Kidney epithelial cell (primary cell): ENCODE measurements at regions not wholly inside any gene's neighbourhood (a gene's known extent, or its start where the extent isn't known, plus 50 kb on each side); places are given as distances from the start of the nearest gene placed in this dataset.
A peak's percentile ranks its signal among the peaks of the same experiment; 100 is the strongest.

Experiments used
- DNase-seq: peaks from one replicate; pipeline ENCODE4 v3.0.0-alpha.2; 2010; ENCODE audit warnings: low read depth
- H3K27me3 ChIP-seq: 2 replicates; pipeline ENCODE4 v1.6.0; 2011; ENCODE audit warnings: low read length; ENCODE audit not compliant: control insufficient read depth, insufficient read depth
- H3K36me3 ChIP-seq: 2 replicates; pipeline ENCODE4 v1.5.1; 2011; ENCODE audit warnings: low read length; ENCODE audit not compliant: control insufficient read depth, insufficient read depth
- H3K4me3 ChIP-seq: 2 replicates; pipeline ENCODE4 v1.5.1; 2011; ENCODE audit warnings: low read depth, mild to moderate bottlenecking, control low read depth, low read length
- CTCF ChIP-seq: IDR thresholded peaks from 2 replicates; pipeline ENCODE4 v1.5.1; 2011; ENCODE audit warnings: mild to moderate bottlenecking, moderate library complexity, low read length, control low read depth, inconsistent platforms; ENCODE audit not compliant: insufficient read depth, poor library complexity, severe bottlenecking

GRCh38 chr3:74824366-74824765 lies 209.9 kb upstream of the CNTN3 start:
- no peak for TF ChIP-seq CTCF
- H3K27me3 ChIP-seq: no peaks in the 10 kb centered on the region
- no peak overlapping the region for H3K4me3 ChIP-seq
- no peaks in the 10 kb centered on the region for H3K36me3 ChIP-seq
- no peak for DNase-seq

DNA sequence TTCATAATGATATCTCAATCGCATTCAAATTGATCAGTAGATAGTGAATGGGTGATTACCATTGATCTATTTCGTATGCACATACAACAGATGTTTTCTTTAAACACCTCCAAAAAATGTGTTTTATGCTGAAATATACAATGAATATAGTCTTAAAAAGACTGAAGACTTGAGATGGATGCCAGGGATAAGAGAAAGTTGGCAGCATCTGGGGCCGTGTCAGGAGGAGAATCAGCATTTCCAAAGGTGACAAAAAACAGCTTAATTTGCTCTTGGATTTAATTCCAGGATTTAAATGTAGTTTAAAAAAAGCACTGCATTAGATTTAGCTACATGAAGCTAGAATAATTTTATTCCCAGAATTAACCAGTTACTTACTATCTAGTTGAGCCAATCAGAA lies 199.7 kb upstream of the CNTN3 start:
- Histone ChIP-seq H3K36me3 (no peaks in the 10 kb centered on the region), H3K27me3 (no peaks in the 10 kb centered on the region), H3K4me3 (no peak overlapping the region)
- no peak for TF ChIP-seq CTCF
- no peak for DNase-seq

DNA sequence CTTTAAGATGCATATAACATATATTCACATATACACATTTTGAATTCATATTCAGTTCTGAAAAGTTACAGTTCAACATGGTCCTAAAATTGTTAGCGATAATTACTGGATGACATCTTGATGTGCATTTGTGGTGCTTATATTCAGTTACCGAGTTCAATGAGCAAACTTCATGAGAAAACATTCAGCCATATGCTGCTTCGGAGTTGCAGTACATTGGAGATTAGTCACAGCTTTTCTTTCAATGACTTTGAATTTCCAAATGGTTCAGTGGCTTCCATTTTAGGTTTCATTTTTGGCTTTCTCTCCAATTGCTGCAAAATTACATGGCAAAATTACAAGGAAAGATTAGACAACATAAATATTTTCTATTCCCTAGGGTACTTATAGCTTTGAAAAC lies 198.3 kb upstream of the CNTN3 start:
- TF ChIP-seq CTCF: no peak
- no peak for DNase-seq
- H3K4me3 ChIP-seq: no peak overlapping the region

GRCh38 chr3:74808506-74809275 lies 194.2 kb upstream of the CNTN3 start:
- H3K36me3 ChIP-seq: no peaks in the 10 kb centered on the region
- no peak for DNase-seq
- no peak for TF ChIP-seq CTCF

More for the DNA sequence above, 198.3 kb upstream of the CNTN3 start:
- no peaks in the 10 kb centered on the region for H3K27me3 ChIP-seq
- no peaks in the 10 kb centered on the region for H3K36me3 ChIP-seq

GRCh38 chr3:74801924-74802323 lies 187.5 kb upstream of the CNTN3 start:
- TF ChIP-seq CTCF: no peak
- no peak overlapping the region for H3K4me3 ChIP-seq
- no peaks in the 10 kb centered on the region for H3K36me3 ChIP-seq
- H3K27me3 ChIP-seq: no peaks in the 10 kb centered on the region
- no peak for DNase-seq

More at GRCh38 chr3:74808506-74809275, 194.2 kb upstream of the CNTN3 start:
- Histone ChIP-seq H3K4me3 (no peak overlapping the region), H3K27me3 (no peaks in the 10 kb centered on the region)

DNA sequence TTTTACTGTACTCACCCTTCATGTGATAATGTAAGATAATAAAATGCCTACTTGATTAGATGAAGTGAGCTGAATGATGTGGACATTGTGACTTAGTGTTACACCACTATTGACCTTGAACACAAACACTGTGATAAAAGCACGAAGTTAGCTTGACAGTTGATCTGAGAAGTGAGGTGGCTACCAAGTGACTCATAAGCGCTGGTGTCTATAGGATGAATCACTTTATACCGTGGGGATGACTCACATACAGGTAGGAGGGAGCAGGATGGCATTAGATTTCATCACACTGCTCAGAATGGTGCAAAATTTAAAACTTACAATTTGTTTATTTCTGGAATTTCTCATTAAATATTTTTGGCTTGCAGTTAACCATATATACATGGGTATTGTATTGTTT lies 174.7 kb upstream of the CNTN3 start:
- Histone ChIP-seq H3K36me3 (no peaks in the 10 kb centered on the region), H3K27me3 (no peaks in the 10 kb centered on the region), H3K4me3 (no peak overlapping the region)
- TF ChIP-seq CTCF: no peak
- peak; percentile 84 for DNase-seq
